ENCODE measurements at regions not wholly inside any gene's neighbourhood (a gene's known extent, or its start where the extent isn't known, plus 50 kb on each side); places are given as distances from the start of the nearest gene placed in this dataset.

DNA sequence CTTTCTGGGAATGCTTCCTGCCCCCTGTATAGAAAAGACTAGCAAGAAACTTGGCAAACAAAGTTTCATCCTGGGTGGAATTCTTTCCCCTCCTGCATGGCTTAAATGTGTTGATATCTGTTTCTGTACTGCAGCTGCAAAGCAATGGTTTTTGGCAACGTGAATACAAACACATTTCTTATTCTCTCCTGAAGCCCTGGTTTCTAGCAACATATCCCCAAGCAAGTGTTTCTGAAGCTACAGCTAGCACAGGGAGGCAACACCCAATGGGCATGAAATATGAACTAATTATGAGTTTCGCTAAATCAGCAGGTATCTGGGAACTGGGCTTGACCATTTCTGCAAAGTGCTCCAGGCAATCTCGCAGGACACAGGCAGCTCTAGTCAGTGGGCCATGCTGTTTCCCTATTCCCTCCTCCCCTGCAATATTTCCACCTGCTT, 392.3 kb upstream of the TMPO start:
- H3K27ac Mint-ChIP-seq, result no peak overlapping the region
- H3K27me3 Mint-ChIP-seq, result peaks cover 3% of the 10 kb centered on the region
- no peaks in the 10 kb centered on the region for H3K36me3 Mint-ChIP-seq
- H3K4me3 Mint-ChIP-seq, result no peak overlapping the region
- H3K9me3 Mint-ChIP-seq, result no peaks in the 10 kb centered on the region
- no peaks in the 10 kb centered on the region for H3K4me1 Mint-ChIP-seq

DNA sequence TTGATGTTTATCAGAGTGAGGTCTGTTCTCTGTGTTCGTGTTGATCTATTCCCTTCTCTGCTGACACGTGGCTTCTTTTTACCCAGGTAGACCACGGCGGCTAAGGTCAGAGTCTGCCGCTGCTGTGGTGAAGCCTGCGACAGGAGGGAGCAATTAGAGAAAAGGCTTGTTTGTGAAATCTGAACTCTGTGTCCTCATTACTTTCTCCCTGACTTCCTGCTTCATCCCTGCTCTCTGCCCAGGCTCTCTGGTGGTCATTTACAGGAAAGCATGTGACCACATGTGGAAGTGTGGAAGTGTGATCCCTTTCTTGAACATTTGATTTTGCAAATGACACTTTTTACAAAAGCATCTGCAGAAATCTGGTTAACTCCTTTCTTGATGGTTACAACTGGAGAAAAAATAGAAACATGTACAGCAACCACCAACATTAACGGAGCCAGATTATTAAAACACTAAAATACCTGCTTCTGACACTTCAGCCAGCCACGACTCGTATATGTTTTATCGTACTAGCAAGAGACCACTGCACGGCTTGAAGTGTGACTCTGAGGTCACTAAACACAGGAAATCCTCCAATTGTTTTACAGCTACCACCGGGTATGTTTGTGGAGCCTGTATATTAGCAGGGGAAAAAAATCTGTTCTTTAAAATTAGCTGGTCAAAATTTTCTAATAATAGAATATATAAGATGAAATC, 388.6 kb upstream of the TMPO start:
- Mint-ChIP-seq H3K9me3 (no peaks in the 10 kb centered on the region), H3K36me3 (no peaks in the 10 kb centered on the region), H3K27ac (no peak overlapping the region), H3K4me3 (no peak overlapping the region), H3K27me3 (peaks cover 8% of the 10 kb centered on the region), H3K4me1 (no peaks in the 10 kb centered on the region)

DNA sequence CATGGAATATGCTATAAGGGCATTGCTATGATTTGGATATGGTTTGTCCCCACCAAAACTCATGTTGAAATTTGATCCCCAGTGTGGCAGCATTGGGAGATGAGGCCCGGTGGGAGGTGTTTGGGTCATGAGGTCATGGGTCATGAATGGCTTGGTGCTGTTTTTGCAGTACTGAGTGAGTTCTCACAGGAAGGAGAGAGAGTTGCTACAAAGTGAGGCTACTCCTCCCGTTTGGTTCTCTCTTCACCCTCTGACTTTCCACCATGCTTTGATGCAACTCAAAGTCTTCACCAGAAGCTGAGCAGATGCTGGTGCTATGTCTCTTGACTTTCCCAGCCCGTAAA, 388.1 kb upstream of the TMPO start:
- Mint-ChIP-seq H3K36me3 (no peaks in the 10 kb centered on the region), H3K27ac (no peak overlapping the region), H3K27me3 (peaks cover 9% of the 10 kb centered on the region), H3K4me3 (no peak overlapping the region), H3K4me1 (no peaks in the 10 kb centered on the region), H3K9me3 (no peaks in the 10 kb centered on the region)

DNA sequence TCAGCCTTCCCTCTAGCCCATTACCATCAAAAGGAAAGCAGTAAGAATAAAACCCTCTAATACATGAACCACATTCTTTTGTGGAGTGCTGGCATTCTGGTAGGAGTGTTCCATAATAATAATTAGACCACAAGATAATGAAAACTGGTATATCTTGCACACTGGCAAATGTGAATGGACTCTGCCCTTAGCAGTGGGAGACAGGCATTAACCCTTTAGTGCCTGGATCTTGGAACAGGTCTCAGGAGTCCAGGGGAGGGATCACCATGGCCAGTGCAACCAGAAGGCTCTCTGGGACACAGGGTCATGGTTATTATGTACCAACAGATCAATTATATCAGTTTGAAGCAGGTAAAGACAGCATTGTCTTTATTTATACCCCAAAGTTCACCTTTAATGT, 387.5 kb upstream of the TMPO start:
- no peak overlapping the region for H3K27ac Mint-ChIP-seq
- no peak overlapping the region for H3K4me3 Mint-ChIP-seq
- no peaks in the 10 kb centered on the region for H3K4me1 Mint-ChIP-seq
- no peaks in the 10 kb centered on the region for H3K36me3 Mint-ChIP-seq
- peaks cover 9% of the 10 kb centered on the region for H3K27me3 Mint-ChIP-seq
- no peaks in the 10 kb centered on the region for H3K9me3 Mint-ChIP-seq

DNA sequence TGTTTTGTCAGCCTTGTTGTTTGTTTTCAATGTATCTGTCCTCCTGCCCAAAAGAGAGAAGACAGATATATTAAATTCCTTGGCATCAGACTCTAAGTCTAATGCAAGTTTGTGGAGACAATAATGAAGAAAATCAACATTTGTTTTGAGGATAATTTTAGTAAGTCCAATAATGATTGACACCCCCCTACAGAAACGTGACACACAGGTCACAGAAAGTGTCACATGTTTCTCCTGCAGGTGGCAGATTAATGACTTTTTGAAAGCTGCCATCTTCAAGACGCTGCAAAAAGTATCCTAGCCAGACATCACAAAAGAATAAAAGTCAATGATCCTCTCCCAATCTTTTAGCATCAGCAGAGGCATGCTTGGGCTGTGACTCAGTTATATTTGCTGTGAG, 378.8 kb upstream of the TMPO start:
- peaks cover 3% of the 10 kb centered on the region for H3K27me3 Mint-ChIP-seq
- H3K36me3 Mint-ChIP-seq, result no peaks in the 10 kb centered on the region
- H3K9me3 Mint-ChIP-seq, result no peaks in the 10 kb centered on the region
- H3K4me1 Mint-ChIP-seq, result no peaks in the 10 kb centered on the region
- no peak overlapping the region for H3K27ac Mint-ChIP-seq
- no peak overlapping the region for H3K4me3 Mint-ChIP-seq

DNA sequence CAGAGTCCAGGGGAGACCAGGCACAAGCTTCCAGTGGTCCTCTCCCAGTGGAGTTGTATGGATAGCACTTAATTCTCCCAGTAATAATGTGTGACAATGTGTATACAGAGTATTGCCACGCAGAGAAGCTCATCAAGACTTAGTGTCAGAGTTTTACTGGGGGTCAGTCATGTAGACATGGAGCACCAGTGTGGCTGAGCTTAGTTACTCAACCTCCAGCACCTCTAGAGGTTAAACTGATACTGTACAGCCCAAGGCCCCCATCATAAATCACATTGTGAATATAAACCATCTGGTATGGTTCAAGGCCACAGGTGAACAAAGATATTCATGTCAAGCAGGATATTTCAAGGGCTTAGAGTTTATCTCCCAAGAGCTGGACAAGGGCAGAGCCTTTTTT, 378.1 kb upstream of the TMPO start:
- no peak overlapping the region for H3K4me3 Mint-ChIP-seq
- H3K36me3 Mint-ChIP-seq, result no peaks in the 10 kb centered on the region
- no peaks in the 10 kb centered on the region for H3K27me3 Mint-ChIP-seq
- H3K9me3 Mint-ChIP-seq, result no peaks in the 10 kb centered on the region
- H3K4me1 Mint-ChIP-seq, result no peaks in the 10 kb centered on the region
- H3K27ac Mint-ChIP-seq, result no peak overlapping the region

DNA sequence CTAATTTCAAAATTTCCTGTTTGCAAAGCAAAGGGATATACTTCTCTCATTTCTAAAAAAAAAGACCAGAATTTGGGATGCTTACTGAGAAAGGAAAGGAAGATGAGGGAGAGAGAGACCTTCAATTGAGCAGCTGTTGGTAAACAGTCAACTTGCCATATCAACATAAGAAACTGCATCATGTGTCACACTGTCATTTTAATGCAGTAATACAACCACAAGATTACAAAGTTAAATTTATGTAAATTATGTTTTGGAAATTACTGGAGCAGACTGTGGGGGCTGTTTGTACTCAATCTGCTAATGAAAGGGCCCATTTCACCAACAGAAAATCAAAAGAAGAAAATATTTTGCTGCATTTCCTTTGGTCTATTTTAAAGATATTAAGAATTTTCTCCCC, 370.4 kb upstream of the TMPO start:
- Mint-ChIP-seq H3K9me3 (no peaks in the 10 kb centered on the region), H3K27ac (no peak overlapping the region), H3K27me3 (peaks cover 3% of the 10 kb centered on the region), H3K4me3 (no peak overlapping the region), H3K4me1 (no peaks in the 10 kb centered on the region), H3K36me3 (no peaks in the 10 kb centered on the region)

DNA sequence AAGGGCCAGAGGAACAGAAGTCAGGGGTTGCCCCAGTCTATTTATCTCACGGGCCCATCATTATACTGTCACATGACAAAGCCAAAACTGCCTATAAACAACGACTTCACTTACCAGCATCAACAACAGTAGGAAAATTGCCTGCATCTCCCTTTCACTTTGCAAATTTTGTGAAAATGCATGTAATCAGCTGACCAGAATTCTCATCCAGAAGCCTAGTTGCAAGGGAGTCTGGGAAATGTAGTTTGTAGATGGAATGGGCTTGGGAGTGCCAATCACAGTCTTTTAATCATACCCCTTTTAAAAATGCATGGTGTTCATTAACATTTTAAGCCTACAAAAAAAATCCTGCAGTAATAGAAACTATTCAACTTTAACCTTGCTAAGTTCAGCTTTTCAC, 369.3 kb upstream of the TMPO start:
- Mint-ChIP-seq H3K27ac (no peak overlapping the region), H3K4me1 (no peaks in the 10 kb centered on the region), H3K9me3 (no peaks in the 10 kb centered on the region), H3K36me3 (no peaks in the 10 kb centered on the region), H3K27me3 (peaks cover 3% of the 10 kb centered on the region), H3K4me3 (no peak overlapping the region)

DNA sequence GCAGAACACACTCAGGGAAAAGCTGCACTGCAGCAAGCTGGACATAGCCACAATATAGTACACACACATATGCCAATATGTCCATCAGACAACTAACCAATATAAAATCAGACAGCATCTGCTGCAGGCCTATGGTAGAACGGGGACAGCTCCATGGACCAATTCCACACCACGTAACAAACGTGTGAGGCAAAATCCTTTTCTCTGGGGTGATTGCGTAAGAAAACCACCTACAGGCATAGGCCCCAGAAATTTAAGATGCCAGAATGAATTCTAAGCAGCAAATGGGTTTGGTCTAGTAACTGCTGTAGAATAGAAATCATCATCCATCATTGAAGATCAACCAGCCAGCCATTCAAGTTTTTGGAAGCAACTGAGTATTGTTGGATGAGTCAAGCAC, 368.9 kb upstream of the TMPO start:
- H3K9me3 Mint-ChIP-seq, result no peaks in the 10 kb centered on the region
- H3K27me3 Mint-ChIP-seq, result peaks cover 3% of the 10 kb centered on the region
- H3K4me1 Mint-ChIP-seq, result no peaks in the 10 kb centered on the region

DNA sequence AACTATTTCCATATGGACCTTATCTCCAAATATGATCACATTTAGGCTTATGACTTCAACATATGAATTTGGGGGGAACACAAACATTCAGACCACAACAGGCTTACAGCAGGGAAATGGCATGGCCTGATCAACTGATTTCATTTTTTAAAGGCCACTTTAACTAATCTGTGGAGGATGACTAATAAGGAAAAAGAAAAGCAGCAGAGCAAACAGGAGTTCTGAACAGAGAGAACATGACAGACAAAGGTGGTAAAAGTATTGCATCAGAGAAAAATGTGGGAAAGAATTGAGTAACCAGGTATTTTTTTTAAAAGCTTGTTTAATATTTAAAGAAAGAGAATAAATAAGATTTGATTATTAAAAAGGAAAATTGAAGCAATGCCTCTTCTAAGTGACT, 366.1 kb upstream of the TMPO start:
- H3K4me1 Mint-ChIP-seq, result no peaks in the 10 kb centered on the region
- no peak overlapping the region for H3K27ac Mint-ChIP-seq
- no peak overlapping the region for H3K4me3 Mint-ChIP-seq
- peaks cover 4% of the 10 kb centered on the region for H3K27me3 Mint-ChIP-seq
- no peaks in the 10 kb centered on the region for H3K9me3 Mint-ChIP-seq
- no peaks in the 10 kb centered on the region for H3K36me3 Mint-ChIP-seq

More for the DNA sequence above, 368.9 kb upstream of the TMPO start:
- Mint-ChIP-seq H3K27ac (no peak overlapping the region), H3K36me3 (no peaks in the 10 kb centered on the region), H3K4me3 (no peak overlapping the region)

DNA sequence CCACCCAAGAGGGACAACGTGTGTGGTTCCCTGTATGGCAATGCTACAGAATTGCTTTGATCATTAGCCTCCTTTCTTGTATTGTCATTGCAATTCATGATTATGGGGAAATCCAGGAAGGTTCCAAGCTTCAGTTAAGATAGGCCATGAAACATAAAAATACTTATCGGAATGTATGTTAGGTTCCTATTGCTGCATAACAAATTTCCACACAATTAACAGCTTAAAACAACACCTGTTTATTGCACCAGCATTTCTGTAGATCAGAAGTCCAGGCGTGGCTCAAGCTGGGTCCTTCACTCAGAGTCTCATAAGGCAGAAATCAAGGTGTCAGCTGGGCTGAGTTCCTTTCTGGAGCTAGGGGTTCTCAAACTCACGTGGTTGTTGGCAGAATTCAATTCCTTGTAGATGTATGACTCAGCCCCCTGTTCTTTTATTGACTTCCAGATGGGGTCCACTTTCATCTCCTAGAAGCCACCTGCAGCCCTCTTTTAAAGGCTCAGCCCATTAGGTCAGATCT, 365.6 kb upstream of the TMPO start:
- Mint-ChIP-seq H3K9me3 (no peaks in the 10 kb centered on the region), H3K4me3 (no peak overlapping the region), H3K4me1 (no peaks in the 10 kb centered on the region), H3K27ac (no peak overlapping the region), H3K36me3 (no peaks in the 10 kb centered on the region), H3K27me3 (peaks cover 3% of the 10 kb centered on the region)

DNA sequence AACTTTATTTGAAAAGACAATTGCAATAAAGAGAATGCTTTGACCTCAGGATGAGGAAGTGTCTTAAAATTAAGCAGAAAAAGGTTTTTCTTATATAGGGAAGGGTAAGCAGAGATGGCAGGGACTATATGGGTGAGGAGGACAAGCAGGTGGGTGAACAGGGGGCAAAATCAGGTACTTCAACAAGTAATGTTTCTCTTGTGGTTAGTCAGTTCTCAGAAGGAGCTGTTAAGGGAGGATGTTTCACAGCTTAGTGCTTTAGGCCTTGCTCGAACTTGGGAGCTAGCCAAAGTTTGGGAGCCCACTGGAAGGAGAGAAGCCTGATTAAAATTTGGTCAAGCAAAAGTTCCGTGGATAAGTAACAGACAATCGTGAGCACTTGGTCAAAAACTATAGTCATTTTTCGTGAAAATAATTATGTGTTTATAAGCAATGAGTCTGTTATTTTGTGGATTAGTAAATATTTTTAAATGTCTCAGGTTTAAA, 364.2 kb upstream of the TMPO start:
- H3K4me1 Mint-ChIP-seq, result no peaks in the 10 kb centered on the region
- H3K36me3 Mint-ChIP-seq, result no peaks in the 10 kb centered on the region
- no peak overlapping the region for H3K4me3 Mint-ChIP-seq
- no peak overlapping the region for H3K27ac Mint-ChIP-seq
- no peaks in the 10 kb centered on the region for H3K9me3 Mint-ChIP-seq
- peaks cover 2% of the 10 kb centered on the region for H3K27me3 Mint-ChIP-seq

DNA sequence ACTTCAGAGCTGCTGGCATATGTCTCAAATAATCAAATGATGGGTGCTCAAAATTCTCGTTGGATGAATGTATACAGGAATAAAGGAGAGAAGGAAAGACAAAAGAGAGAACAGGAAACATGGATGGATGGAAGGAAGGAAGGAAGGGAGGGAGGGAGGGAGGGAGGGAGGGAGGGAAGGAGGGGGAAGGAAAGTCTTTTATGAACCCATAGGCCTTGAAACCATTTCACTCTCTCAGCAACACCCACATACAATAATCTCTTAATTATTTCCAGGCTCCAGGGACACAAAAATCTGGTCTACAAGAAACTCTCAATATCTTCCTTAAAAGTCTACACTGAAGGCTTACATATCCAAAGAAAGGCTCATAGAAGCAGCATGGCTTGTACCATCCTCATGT, 363.4 kb upstream of the TMPO start:
- no peaks in the 10 kb centered on the region for H3K9me3 Mint-ChIP-seq
- peaks cover 2% of the 10 kb centered on the region for H3K27me3 Mint-ChIP-seq
- H3K4me3 Mint-ChIP-seq, result no peak overlapping the region
- no peaks in the 10 kb centered on the region for H3K4me1 Mint-ChIP-seq
- no peaks in the 10 kb centered on the region for H3K36me3 Mint-ChIP-seq
- no peak overlapping the region for H3K27ac Mint-ChIP-seq

DNA sequence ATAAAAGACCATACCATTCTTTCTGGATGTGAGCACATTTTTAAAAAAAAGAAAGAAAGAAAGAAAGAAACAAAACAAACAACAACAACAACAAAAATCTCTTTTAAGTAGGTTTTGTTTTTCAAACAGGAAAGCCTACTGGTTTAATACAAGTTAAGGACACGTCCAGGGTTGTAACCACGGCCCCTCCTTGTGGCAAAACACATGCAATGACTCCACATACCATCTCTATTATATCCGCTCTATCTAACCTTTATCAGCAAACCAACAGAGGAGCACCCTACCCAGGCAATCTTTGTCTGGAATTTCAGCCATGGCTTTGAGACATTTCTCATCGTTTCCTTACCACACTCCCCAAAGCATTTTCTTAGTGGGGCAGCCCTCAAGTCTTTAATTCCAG, 360.5 kb upstream of the TMPO start:
- H3K36me3 Mint-ChIP-seq, result no peaks in the 10 kb centered on the region
- H3K4me1 Mint-ChIP-seq, result no peaks in the 10 kb centered on the region
- peaks cover 2% of the 10 kb centered on the region for H3K27me3 Mint-ChIP-seq
- H3K9me3 Mint-ChIP-seq, result no peaks in the 10 kb centered on the region
- H3K27ac Mint-ChIP-seq, result no peak overlapping the region
- H3K4me3 Mint-ChIP-seq, result no peak overlapping the region

DNA sequence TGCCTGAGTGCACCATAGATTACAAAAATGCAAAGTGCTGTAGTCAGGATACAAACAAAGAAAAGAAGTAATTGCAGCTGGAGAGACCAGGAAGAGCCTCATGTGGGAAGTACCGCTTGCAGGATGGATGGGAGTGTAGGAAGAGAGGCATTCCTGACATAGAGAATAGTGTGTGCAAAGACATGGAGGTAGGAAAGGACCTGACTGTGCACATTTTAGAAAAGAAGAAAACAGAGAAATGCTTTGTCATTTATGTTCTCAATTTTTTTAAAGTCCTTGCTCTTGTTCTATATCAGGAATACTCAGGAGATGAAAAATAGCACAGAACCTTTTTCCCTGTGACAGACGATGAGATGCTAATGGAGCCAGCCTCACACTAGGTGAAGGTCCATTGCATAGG, 358.7 kb upstream of the TMPO start:
- no peak overlapping the region for H3K27ac Mint-ChIP-seq
- no peaks in the 10 kb centered on the region for H3K9me3 Mint-ChIP-seq
- H3K4me1 Mint-ChIP-seq, result no peaks in the 10 kb centered on the region
- H3K36me3 Mint-ChIP-seq, result no peaks in the 10 kb centered on the region
- H3K27me3 Mint-ChIP-seq, result peaks cover 2% of the 10 kb centered on the region
- H3K4me3 Mint-ChIP-seq, result no peak overlapping the region

DNA sequence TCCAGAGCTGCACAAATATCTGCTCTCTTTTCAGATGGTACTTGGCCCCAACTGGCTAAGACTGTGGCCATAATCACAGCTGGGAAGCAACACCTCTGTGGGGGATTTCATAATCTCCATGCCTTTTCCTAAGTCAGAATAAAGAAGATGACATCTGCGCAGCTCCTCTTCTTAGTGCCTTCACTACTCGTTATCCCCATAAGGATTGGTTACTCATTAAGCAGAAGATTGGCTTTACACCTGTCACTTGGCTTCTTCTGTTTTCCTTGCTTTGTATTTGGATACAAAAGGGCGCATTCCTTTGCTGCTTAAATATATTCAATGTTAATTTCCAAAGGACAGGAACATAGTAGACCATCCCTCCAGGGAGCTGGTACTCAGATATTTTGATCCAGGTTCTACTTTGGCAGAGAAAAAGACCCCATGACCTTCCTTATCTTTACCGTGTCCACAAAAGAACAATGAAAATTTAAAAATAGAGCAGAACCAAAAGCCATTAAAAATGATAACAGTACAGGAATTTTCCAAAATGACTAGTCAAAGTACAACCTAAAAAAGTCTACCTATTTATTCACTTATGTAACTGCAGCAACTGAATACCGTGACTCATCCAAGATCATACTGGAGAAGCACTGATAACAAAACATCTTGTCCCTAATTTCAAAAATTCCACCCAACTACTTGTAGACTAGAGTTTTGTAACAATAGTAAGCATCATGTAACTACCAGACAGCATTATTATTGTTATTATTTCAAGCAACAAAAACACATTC, 352.3 kb upstream of the TMPO start:
- H3K27ac Mint-ChIP-seq, result no peak overlapping the region
- no peaks in the 10 kb centered on the region for H3K9me3 Mint-ChIP-seq
- H3K27me3 Mint-ChIP-seq, result no peaks in the 10 kb centered on the region
- H3K4me3 Mint-ChIP-seq, result no peak overlapping the region
- H3K36me3 Mint-ChIP-seq, result no peaks in the 10 kb centered on the region
- H3K4me1 Mint-ChIP-seq, result no peaks in the 10 kb centered on the region

Data from activated naive CD4-positive, alpha-beta T cell treated with anti-CD3 and anti-CD28 coated beads, Interleukin-2, amount 50 U/mL, for 24 hours (primary cell).